ENCODE measurements at regions not wholly inside any gene's neighbourhood (a gene's known extent, or its start where the extent isn't known, plus 50 kb on each side); places are given as distances from the start of the nearest gene placed in this dataset.
A peak's percentile ranks its signal among the peaks of the same experiment; 100 is the strongest.

DNA sequence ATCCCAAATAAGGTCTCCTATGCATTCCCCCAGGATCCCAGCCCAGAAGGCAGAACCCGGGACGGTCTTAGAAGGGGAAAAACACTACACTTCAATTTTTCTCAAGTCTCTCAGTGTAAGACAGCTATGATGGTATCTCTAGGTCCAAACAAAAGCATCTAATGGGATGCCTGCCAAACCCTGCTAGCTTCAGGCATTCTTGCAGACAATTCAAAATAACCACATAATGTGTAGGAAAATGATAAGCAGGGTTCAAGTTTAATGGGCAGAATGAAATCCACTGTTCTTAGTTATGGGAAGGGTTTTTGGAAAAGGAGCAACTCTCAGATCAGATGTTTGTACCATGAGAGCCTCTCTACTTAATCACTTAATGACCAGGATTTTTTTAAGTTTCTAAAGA lies 119.8 kb upstream of the ANO1 start:
- TF ChIP-seq ELF4 (IDR thresholded peaks at IDR 0.05) (no peak), L3MBTL2 (conservative IDR thresholded peaks at IDR 0.05) (no peak)
- no peak for DNase-seq (ENCODE audit: extremely low spot score)
- CTCF ChIA-PET = interaction anchor here (1.0 kb wide), 1 partner anchor 43 kb away, joined by 4 read pairs; no protein-coding TSS in a partner anchor

GRCh38 chr11:69959461-69959860 lies 118.7 kb upstream of the ANO1 start:
- ChIA-PET POLR2A (no interaction called here), CTCF (no interaction called here)
- TF ChIP-seq FOXA1 (IDR thresholded peaks at IDR 0.05) = no peak
- no peak for TF ChIP-seq L3MBTL2 (conservative IDR thresholded peaks at IDR 0.05)
- no peak for TF ChIP-seq FOXK2 (IDR thresholded peaks at IDR 0.05)
- TF ChIP-seq ELF4 (IDR thresholded peaks at IDR 0.05) = no peak
- TF ChIP-seq HDGF (IDR thresholded peaks at IDR 0.05; ENCODE audit: borderline replicate concordance) = no peak
- no peak for TF ChIP-seq LEF1 (IDR thresholded peaks at IDR 0.05; ENCODE audit: borderline replicate concordance)
- no peak for TF ChIP-seq ZNF384 (IDR thresholded peaks at IDR 0.05)
- DNase-seq (ENCODE audit: extremely low spot score) = no peak

More for the DNA sequence above, 119.8 kb upstream of the ANO1 start:
- POLR2A ChIA-PET = no interaction called here

- CTCF ChIA-PET = no interaction called here
Measured at GRCh38 chr11:69961738-69962137, 116.4 kb upstream of the ANO1 start.

DNA sequence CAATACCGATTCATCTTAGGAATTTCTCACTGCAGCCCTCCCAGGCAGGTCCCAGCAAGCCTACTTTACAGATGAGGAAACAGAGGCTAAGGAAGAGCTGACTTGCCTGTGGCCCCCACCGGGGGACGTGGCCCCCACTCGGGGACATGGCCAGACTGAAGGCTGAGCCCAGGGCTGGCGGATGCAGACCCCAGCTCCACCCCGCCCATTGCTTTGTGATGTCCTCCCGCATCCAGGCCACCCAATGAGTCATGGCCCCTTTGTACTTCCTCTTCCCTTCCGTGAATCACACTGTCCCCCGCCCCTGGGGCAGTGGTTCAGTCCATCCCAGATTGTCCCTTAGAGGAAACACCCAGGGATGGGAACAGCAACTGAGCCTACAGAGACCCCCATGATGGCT lies 116.0 kb upstream of the ANO1 start:
- CTCF ChIA-PET = no interaction called here
- DNase-seq (ENCODE audit: extremely low spot score) = no peak
- TF ChIP-seq ARNT (IDR thresholded peaks at IDR 0.05) (no peak), L3MBTL2 (conservative IDR thresholded peaks at IDR 0.05) (no peak), ELF4 (IDR thresholded peaks at IDR 0.05) (no peak), FOXK2 (IDR thresholded peaks at IDR 0.05) (no peak), SUZ12 (IDR thresholded peaks at IDR 0.05) (no peak), LEF1 (IDR thresholded peaks at IDR 0.05; ENCODE audit: borderline replicate concordance) (no peak), BHLHE40 (IDR thresholded peaks at IDR 0.05; ENCODE audit: borderline replicate concordance) (no peak), FOXA1 (IDR thresholded peaks at IDR 0.05) (no peak), TARDBP (IDR thresholded peaks at IDR 0.05) (no peak), HDGF (IDR thresholded peaks at IDR 0.05; ENCODE audit: borderline replicate concordance) (no peak)
- POLR2A ChIA-PET = no interaction called here

More at GRCh38 chr11:69961738-69962137, 116.4 kb upstream of the ANO1 start:
- POLR2A ChIA-PET = no interaction called here
- DNase-seq (ENCODE audit: extremely low spot score) = no peak
- no peak for TF ChIP-seq BHLHE40 (IDR thresholded peaks at IDR 0.05; ENCODE audit: borderline replicate concordance)
- TF ChIP-seq NFRKB (IDR thresholded peaks at IDR 0.05) = no peak
- TF ChIP-seq ELF4 (IDR thresholded peaks at IDR 0.05) = no peak
- no peak for TF ChIP-seq TARDBP (IDR thresholded peaks at IDR 0.05)
- TF ChIP-seq SUZ12 (IDR thresholded peaks at IDR 0.05) = no peak
- no peak for TF ChIP-seq L3MBTL2 (conservative IDR thresholded peaks at IDR 0.05)
- TF ChIP-seq SP1 (IDR thresholded peaks at IDR 0.05) = no peak
- no peak for TF ChIP-seq HDGF (IDR thresholded peaks at IDR 0.05; ENCODE audit: borderline replicate concordance)
- no peak for TF ChIP-seq FOXM1 (IDR thresholded peaks at IDR 0.05; ENCODE audit: borderline replicate concordance)
- TF ChIP-seq, protein P1, sequence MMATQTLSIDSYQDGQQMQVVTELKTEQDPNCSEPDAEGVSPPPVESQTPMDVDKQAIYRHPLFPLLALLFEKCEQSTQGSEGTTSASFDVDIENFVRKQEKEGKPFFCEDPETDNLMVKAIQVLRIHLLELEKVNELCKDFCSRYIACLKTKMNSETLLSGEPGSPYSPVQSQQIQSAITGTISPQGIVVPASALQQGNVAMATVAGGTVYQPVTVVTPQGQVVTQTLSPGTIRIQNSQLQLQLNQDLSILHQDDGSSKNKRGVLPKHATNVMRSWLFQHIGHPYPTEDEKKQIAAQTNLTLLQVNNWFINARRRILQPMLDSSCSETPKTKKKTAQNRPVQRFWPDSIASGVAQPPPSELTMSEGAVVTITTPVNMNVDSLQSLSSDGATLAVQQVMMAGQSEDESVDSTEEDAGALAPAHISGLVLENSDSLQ (IDR thresholded peaks at IDR 0.05) = no peak
- TF ChIP-seq ARNT (IDR thresholded peaks at IDR 0.05) = no peak
- no peak for TF ChIP-seq LEF1 (IDR thresholded peaks at IDR 0.05; ENCODE audit: borderline replicate concordance)
- TF ChIP-seq FOXA1 (IDR thresholded peaks at IDR 0.05) = no peak
- TF ChIP-seq FOXK2 (IDR thresholded peaks at IDR 0.05) = no peak
- no peak for TF ChIP-seq CTBP1 (IDR thresholded peaks at IDR 0.05; ENCODE audit: borderline replicate concordance)
- no peak for TF ChIP-seq ZNF384 (IDR thresholded peaks at IDR 0.05)

DNA sequence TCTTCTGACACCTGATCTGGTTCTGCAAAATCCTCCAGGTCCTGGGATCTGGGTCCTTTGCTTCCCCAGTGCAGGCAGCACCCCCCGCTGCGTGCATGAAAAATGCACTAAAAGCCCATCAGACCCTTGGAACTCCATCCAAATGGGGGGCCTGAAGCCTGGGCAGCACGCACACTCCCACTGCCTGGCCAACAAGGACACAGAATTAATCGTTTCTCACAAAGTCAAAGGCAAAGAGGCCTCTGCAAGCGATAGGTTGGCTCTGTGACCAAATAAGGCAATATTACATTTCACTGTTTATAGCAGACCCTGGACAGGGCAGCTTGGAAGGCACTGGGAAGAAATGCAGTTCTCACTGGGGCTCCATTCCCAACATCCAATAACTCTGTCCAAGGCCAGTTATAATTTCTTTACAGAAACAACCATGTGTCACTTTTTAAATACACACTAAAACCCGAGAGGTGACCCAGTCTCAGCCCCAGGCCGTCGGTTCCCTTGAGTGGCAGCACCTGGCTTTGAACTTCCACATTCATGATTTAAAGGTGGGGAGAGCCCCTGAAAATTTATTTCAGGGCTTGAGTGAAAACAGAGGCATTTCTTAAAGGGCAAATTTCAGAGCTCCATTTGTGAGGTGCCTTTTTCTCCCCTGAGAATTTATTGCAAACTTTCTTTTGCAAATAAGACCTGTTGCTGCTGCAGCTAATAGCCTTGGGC lies 114.4 kb upstream of the ANO1 start:
- CTCF ChIA-PET = no interaction called here
- TF ChIP-seq, protein P1 (IDR thresholded peaks at IDR 0.05) = peak; percentile 27; the same call in 1 of the 2 replicates
- TF ChIP-seq NFRKB (IDR thresholded peaks at IDR 0.05) = no peak
- DNase-seq (ENCODE audit: extremely low spot score) = no peak
- POLR2A ChIA-PET = no interaction called here

GRCh38 chr11:69964247-69964643 lies 113.9 kb upstream of the ANO1 start:
- ChIA-PET POLR2A (no interaction called here), CTCF (no interaction called here)
- no peak for TF ChIP-seq ELF4 (IDR thresholded peaks at IDR 0.05)
- TF ChIP-seq ZNF384 (IDR thresholded peaks at IDR 0.05) = no peak
- TF ChIP-seq FOXK2 (IDR thresholded peaks at IDR 0.05) = no peak
- TF ChIP-seq CTBP1 (IDR thresholded peaks at IDR 0.05; ENCODE audit: borderline replicate concordance) = no peak
- no peak for TF ChIP-seq L3MBTL2 (conservative IDR thresholded peaks at IDR 0.05)
- no peak for TF ChIP-seq SUZ12 (IDR thresholded peaks at IDR 0.05)
- TF ChIP-seq FOXM1 (IDR thresholded peaks at IDR 0.05; ENCODE audit: borderline replicate concordance) = no peak
- TF ChIP-seq HDGF (IDR thresholded peaks at IDR 0.05; ENCODE audit: borderline replicate concordance) = no peak
- no peak for TF ChIP-seq NFRKB (IDR thresholded peaks at IDR 0.05)
- TF ChIP-seq SP1 (IDR thresholded peaks at IDR 0.05) = no peak
- no peak for TF ChIP-seq TARDBP (IDR thresholded peaks at IDR 0.05)
- DNase-seq (ENCODE audit: extremely low spot score) = no peak

GRCh38 chr11:69965821-69966582 lies 112.1 kb upstream of the ANO1 start:
- ChIA-PET POLR2A (no interaction called here), CTCF (no interaction called here)
- TF ChIP-seq SP1 (IDR thresholded peaks at IDR 0.05) = no peak
- no peak for TF ChIP-seq FOXK2 (IDR thresholded peaks at IDR 0.05)
- no peak for TF ChIP-seq ARNT (IDR thresholded peaks at IDR 0.05)
- TF ChIP-seq CTBP1 (IDR thresholded peaks at IDR 0.05; ENCODE audit: borderline replicate concordance) = no peak
- no peak for TF ChIP-seq TARDBP (IDR thresholded peaks at IDR 0.05)
- TF ChIP-seq, protein P1 (IDR thresholded peaks at IDR 0.05) = no peak
- no peak for TF ChIP-seq LEF1 (IDR thresholded peaks at IDR 0.05; ENCODE audit: borderline replicate concordance)
- TF ChIP-seq ZNF384 (IDR thresholded peaks at IDR 0.05) = no peak
- TF ChIP-seq HDGF (IDR thresholded peaks at IDR 0.05; ENCODE audit: borderline replicate concordance) = no peak
- no peak for TF ChIP-seq NFRKB (IDR thresholded peaks at IDR 0.05)
- no peak for TF ChIP-seq FOXM1 (IDR thresholded peaks at IDR 0.05; ENCODE audit: borderline replicate concordance)
- no peak for TF ChIP-seq FOXA1 (IDR thresholded peaks at IDR 0.05)
- no peak for TF ChIP-seq L3MBTL2 (conservative IDR thresholded peaks at IDR 0.05)
- TF ChIP-seq ELF4 (IDR thresholded peaks at IDR 0.05) = no peak
- TF ChIP-seq SUZ12 (IDR thresholded peaks at IDR 0.05) = no peak
- no peak for TF ChIP-seq BHLHE40 (IDR thresholded peaks at IDR 0.05; ENCODE audit: borderline replicate concordance)
- no peak for DNase-seq (ENCODE audit: extremely low spot score)
